Endodermal cell (in vitro differentiated cells): ENCODE measurements at regions not wholly inside any gene's neighbourhood (a gene's known extent, or its start where the extent isn't known, plus 50 kb on each side); places are given as distances from the start of the nearest gene placed in this dataset.

Experiments used
- DNase-seq: peaks from one replicate; pipeline ENCODE4 v3.0.0-alpha.2; 2017
- H3K27ac ChIP-seq: 2 replicates; pipeline ENCODE4 v1.5.1; 2013; ENCODE audit warnings: mild to moderate bottlenecking, low read depth, low read length, moderate library complexity
- H3K27me3 ChIP-seq: 2 replicates; pipeline ENCODE4 v1.6.1; 2013; ENCODE audit warnings: mild to moderate bottlenecking, low read length, moderate library complexity; ENCODE audit not compliant: insufficient read depth, control insufficient read depth, poor library complexity, severe bottlenecking
- H3K36me3 ChIP-seq: 2 replicates; pipeline ENCODE4 v1.7.0; 2013; ENCODE audit warnings: mild to moderate bottlenecking, low read length, moderate library complexity; ENCODE audit not compliant: control insufficient read depth, insufficient read depth
- H3K4me1 ChIP-seq: one replicate; pipeline ENCODE4 v1.7.0; 2013; ENCODE audit warnings: low read length; ENCODE audit not compliant: control insufficient read depth, insufficient read depth
- H3K4me3 ChIP-seq: 2 replicates; pipeline ENCODE4 v1.5.1; 2013; ENCODE audit warnings: mild to moderate bottlenecking, low read length, moderate library complexity
- H3K9ac ChIP-seq: 2 replicates; pipeline ENCODE4 v1.6.1; 2013; ENCODE audit warnings: mild to moderate bottlenecking, low read length, moderate library complexity; ENCODE audit not compliant: poor library complexity, severe bottlenecking; ENCODE audit errors: extremely low read depth
- H3K9me3 ChIP-seq: 2 replicates; pipeline ENCODE4 v1.6.1; 2013; ENCODE audit warnings: mild to moderate bottlenecking, low read length, moderate library complexity; ENCODE audit not compliant: control insufficient read depth
- H3K27ac Mint-ChIP-seq: 2 replicates; pipeline ENCODE4 v1.8.0; 2020; ENCODE audit warnings: mixed read lengths
- H3K27me3 Mint-ChIP-seq: 2 replicates; pipeline ENCODE4 v1.8.0; 2021; ENCODE audit warnings: mild to moderate bottlenecking, mixed read lengths; ENCODE audit not compliant: insufficient read depth
- H3K36me3 Mint-ChIP-seq: 2 replicates; pipeline ENCODE4 v1.8.0; 2020; ENCODE audit warnings: low read depth, mixed read lengths
- H3K4me1 Mint-ChIP-seq: 2 replicates; pipeline ENCODE4 v1.8.0; 2020; ENCODE audit warnings: mixed read lengths
- H3K4me3 Mint-ChIP-seq: 2 replicates; pipeline ENCODE4 v1.8.0; 2020; ENCODE audit warnings: mild to moderate bottlenecking, moderate library complexity, mixed read lengths
- H3K9me3 Mint-ChIP-seq: 2 replicates; pipeline ENCODE4 v1.8.0; 2020; ENCODE audit warnings: mild to moderate bottlenecking, mixed read lengths
- CTCF ChIP-seq: fragments of 200-600 bp; sonication (generic); conservative IDR thresholded peaks from 2 replicates; pipeline ENCODE4 v1.5.0; 2021; ENCODE audit warnings: antibody characterized with exemption, mild to moderate bottlenecking
- WGBS, 2 experiments: methylation state at CpG; one replicate each; pipeline versions ENCODE4 v1.1.5 to v1.1.7; 2013; ENCODE audit warnings: missing lambda C conversion rate in 2 of 2, mixed read lengths in 1 of 2; ENCODE audit not compliant: insufficient coverage in 1 of 2, insufficient read length in 1 of 2; 5-methylcytosine and 5-hydroxymethylcytosine counted together

GRCh38 chr12:39122562-39123204, 217.3 kb upstream of the CPNE8 start:
- TF ChIP-seq CTCF = peak; percentile 33
- DNase-seq = peak; percentile 97
- Mint-ChIP-seq H3K9me3 (peaks cover 30% of the 10 kb centered on the region), H3K4me1 (peaks cover 29% of the 10 kb centered on the region), H3K4me3 (no peak overlapping the region), H3K36me3 (no peaks in the 10 kb centered on the region), H3K27ac (peak overlapping the region; percentile 92), H3K27me3 (no peaks in the 10 kb centered on the region)
- H3K27ac ChIP-seq = no peak overlapping the region
- H3K9ac ChIP-seq = peak overlapping the region; percentile 41
- no peak overlapping the region for H3K4me3 ChIP-seq
- H3K9me3 ChIP-seq = peaks cover 19% of the 10 kb centered on the region
- no peaks in the 10 kb centered on the region for H3K36me3 ChIP-seq
- WGBS, 2 experiments = 52 to 58% methylated on average over 2 to 6 of the region's 6 CpGs
- peaks cover 4% of the 10 kb centered on the region for H3K4me1 ChIP-seq
- H3K27me3 ChIP-seq = no peaks in the 10 kb centered on the region

DNA sequence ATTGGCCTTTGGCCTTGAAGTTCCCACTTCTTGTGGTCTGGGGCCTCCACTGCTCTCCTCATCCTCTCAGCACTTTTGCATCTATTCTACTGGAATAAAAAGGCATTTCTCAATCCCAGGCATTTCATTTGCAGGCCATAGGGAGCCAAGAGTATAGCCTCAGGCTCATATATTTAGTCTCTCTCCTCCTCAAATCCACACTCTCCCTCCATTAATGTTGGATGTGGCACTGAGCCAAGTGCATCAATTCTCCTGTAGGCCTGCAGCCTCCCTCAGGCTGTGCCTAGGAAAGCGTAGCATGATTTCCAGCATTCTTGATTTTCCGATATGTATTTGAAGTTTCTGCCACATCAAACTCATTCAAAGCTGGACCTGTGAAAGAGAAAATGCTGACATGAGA, 211.5 kb upstream of the CPNE8 start:
- no peaks in the 10 kb centered on the region for H3K27me3 Mint-ChIP-seq
- peaks cover 5% of the 10 kb centered on the region for H3K4me1 Mint-ChIP-seq
- H3K9me3 ChIP-seq = peaks cover 8% of the 10 kb centered on the region
- H3K27me3 ChIP-seq = no peaks in the 10 kb centered on the region
- no peak for TF ChIP-seq CTCF
- H3K36me3 Mint-ChIP-seq = no peaks in the 10 kb centered on the region
- no peak overlapping the region for H3K27ac Mint-ChIP-seq
- DNase-seq = no peak
- no peak overlapping the region for H3K9ac ChIP-seq
- no peaks in the 10 kb centered on the region for H3K4me1 ChIP-seq
- H3K4me3 ChIP-seq = no peak overlapping the region
- H3K36me3 ChIP-seq = no peaks in the 10 kb centered on the region
- no peak overlapping the region for H3K27ac ChIP-seq
- H3K9me3 Mint-ChIP-seq = peaks cover 20% of the 10 kb centered on the region
- no peak overlapping the region for H3K4me3 Mint-ChIP-seq
- WGBS, 2 experiments = 92 to 96% methylated on average over 2 of the region's 2 CpGs

GRCh38 chr12:39112064-39112463, 206.7 kb upstream of the CPNE8 start:
- TF ChIP-seq CTCF = no peak
- H3K4me3 Mint-ChIP-seq = no peak overlapping the region
- WGBS, 2 experiments = 92% methylated on average over 3 of the region's 5 CpGs; no CpG with 5 or more reads in 1 of the 2 experiments

More at GRCh38 chr12:39112064-39112463, 206.7 kb upstream of the CPNE8 start:
- Histone ChIP-seq H3K36me3 (no peaks in the 10 kb centered on the region), H3K27ac (no peak overlapping the region), H3K9ac (no peak overlapping the region), H3K27me3 (no peaks in the 10 kb centered on the region), H3K9me3 (no peaks in the 10 kb centered on the region), H3K4me1 (peaks cover 5% of the 10 kb centered on the region), H3K4me3 (no peak overlapping the region)
- Mint-ChIP-seq H3K9me3 (peaks cover 3% of the 10 kb centered on the region), H3K27me3 (no peaks in the 10 kb centered on the region), H3K4me1 (peaks cover 14% of the 10 kb centered on the region), H3K36me3 (no peaks in the 10 kb centered on the region), H3K27ac (no peak overlapping the region)
- DNase-seq = no peak
